ENCODE measurements at regions not wholly inside any gene's neighbourhood (a gene's known extent, or its start where the extent isn't known, plus 50 kb on each side); places are given as distances from the start of the nearest gene placed in this dataset.

DNA sequence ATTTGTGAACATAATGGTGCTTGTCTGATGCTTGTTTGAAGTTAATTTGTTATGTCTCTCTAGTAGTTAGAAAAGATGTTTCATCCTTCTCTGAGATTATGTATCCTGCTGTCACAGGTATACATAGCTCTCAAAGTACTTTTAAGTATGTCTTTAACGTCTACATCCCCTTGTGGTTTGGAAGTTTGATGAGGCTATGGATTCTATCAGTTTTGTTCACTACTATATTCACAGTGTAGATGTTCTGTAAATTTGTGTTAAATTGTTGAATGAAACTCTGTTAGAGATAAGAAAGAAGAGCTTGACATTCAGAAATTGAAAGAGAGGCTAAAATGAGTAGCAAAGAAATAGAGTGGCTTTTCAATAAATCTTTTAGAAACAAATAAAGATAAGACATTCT lies 304.6 kb upstream of the MIR17HG start:
- TF ChIP-seq HNF4G (IDR thresholded peaks at IDR 0.05) (no peak), SP1 (IDR thresholded peaks at IDR 0.05) (no peak), GABPA (IDR thresholded peaks at IDR 0.05 in 1 of 2, conservative IDR thresholded peaks at IDR 0.05 in 1 of 2) (no peak), TAF1 (conservative IDR thresholded peaks at IDR 0.05) (no peak), RAD21 (IDR thresholded peaks at IDR 0.05) (no peak), JUND (IDR thresholded peaks at IDR 0.05) (no peak), YY1 (IDR thresholded peaks at IDR 0.05) (no peak)
- TF ChIP-seq, protein P1, sequence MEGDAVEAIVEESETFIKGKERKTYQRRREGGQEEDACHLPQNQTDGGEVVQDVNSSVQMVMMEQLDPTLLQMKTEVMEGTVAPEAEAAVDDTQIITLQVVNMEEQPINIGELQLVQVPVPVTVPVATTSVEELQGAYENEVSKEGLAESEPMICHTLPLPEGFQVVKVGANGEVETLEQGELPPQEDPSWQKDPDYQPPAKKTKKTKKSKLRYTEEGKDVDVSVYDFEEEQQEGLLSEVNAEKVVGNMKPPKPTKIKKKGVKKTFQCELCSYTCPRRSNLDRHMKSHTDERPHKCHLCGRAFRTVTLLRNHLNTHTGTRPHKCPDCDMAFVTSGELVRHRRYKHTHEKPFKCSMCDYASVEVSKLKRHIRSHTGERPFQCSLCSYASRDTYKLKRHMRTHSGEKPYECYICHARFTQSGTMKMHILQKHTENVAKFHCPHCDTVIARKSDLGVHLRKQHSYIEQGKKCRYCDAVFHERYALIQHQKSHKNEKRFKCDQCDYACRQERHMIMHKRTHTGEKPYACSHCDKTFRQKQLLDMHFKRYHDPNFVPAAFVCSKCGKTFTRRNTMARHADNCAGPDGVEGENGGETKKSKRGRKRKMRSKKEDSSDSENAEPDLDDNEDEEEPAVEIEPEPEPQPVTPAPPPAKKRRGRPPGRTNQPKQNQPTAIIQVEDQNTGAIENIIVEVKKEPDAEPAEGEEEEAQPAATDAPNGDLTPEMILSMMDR (IDR thresholded peaks at IDR 0.05; ENCODE audit: low read depth, low read length, missing input control), result no peak
- TF ChIP-seq, protein P2, sequence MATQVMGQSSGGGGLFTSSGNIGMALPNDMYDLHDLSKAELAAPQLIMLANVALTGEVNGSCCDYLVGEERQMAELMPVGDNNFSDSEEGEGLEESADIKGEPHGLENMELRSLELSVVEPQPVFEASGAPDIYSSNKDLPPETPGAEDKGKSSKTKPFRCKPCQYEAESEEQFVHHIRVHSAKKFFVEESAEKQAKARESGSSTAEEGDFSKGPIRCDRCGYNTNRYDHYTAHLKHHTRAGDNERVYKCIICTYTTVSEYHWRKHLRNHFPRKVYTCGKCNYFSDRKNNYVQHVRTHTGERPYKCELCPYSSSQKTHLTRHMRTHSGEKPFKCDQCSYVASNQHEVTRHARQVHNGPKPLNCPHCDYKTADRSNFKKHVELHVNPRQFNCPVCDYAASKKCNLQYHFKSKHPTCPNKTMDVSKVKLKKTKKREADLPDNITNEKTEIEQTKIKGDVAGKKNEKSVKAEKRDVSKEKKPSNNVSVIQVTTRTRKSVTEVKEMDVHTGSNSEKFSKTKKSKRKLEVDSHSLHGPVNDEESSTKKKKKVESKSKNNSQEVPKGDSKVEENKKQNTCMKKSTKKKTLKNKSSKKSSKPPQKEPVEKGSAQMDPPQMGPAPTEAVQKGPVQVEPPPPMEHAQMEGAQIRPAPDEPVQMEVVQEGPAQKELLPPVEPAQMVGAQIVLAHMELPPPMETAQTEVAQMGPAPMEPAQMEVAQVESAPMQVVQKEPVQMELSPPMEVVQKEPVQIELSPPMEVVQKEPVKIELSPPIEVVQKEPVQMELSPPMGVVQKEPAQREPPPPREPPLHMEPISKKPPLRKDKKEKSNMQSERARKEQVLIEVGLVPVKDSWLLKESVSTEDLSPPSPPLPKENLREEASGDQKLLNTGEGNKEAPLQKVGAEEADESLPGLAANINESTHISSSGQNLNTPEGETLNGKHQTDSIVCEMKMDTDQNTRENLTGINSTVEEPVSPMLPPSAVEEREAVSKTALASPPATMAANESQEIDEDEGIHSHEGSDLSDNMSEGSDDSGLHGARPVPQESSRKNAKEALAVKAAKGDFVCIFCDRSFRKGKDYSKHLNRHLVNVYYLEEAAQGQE (IDR thresholded peaks at IDR 0.05), result no peak

All from liver (tissue), 3 donors.